ENCODE measurements at regions not wholly inside any gene's neighbourhood (a gene's known extent, or its start where the extent isn't known, plus 50 kb on each side); places are given as distances from the start of the nearest gene placed in this dataset.

DNA sequence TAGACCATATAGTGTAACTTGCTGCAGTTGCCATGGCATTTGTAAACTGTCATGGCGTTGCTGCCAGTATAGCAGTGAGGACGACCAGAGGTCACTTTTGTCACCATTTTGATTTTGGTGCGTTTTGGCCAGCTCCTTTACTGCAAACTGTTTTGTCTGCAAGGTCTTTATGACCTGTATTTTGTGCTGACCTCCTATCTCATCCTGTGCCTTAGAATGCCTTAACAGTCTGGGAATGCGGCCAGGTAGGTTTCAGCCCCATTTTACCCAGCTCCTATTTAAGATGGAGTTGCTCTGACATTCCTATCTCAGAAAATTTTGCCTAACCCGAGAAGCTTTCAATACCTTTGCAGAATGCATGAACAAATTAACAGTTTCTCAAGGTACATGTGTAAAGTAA is 914.4 kb upstream of the ACO1 start:
- no peak for DNase-seq (ENCODE audit: low spot score)

GRCh38 chr9:31471010-31471409 is 913.4 kb upstream of the ACO1 start:
- DNase-seq (ENCODE audit: low spot score), result no peak

- DNase-seq (ENCODE audit: low spot score), result no peak
Measured at GRCh38 chr9:31486630-31487029, 897.8 kb upstream of the ACO1 start.

DNA sequence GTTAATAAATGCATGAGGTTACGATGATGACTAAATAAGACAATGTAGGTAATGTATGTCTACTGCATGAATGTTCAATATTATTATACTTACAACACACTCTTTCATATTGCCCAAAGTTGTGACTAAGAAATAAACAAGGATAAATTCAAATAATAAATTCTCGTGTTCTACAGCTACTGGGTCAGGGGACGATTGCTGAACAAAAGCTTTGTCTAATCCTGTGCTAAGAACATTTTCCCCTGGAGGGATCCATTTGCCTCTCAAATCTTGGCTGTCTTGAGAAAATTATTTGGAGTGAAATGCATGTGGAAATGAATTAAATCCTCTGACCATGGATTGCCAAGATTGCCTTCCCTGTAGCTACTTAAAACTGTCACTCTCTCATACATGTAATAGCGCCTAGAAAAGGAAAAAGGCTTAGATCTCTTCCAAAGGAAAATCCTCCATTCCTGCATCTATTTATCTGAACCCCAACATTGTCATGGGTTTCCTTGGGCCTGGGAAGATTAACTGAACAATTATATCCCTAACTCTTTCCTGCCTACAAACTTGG is 893.8 kb upstream of the ACO1 start:
- no peak for DNase-seq (ENCODE audit: low spot score)

DNA sequence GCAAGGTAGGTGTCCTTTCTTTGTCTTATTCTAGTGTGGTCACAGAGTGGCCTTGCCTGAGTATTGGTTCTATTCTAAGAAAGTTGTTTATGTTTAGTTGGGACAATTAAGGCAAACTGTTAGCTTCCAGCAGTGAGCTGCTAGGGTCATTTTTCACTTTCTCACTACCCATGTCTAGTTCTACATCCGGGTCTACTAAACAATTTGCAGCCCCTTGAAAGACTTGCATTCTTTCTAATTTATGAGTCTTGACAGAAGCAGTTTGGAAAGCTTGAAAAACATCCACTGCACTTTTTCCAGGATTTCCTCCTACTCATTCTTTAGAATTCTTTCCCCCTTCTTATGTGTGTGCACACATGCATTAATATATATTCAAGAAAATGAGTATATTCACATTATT is 892.2 kb upstream of the ACO1 start:
- DNase-seq (ENCODE audit: low spot score), result no peak

GRCh38 chr9:31500422-31500821 is 884.0 kb upstream of the ACO1 start:
- no peak for DNase-seq (ENCODE audit: low spot score)

- peak; percentile 37 for DNase-seq (ENCODE audit: low spot score)
Measured at GRCh38 chr9:31519011-31519410, 865.4 kb upstream of the ACO1 start.

- no peak for DNase-seq (ENCODE audit: low spot score)
Measured at GRCh38 chr9:31519424-31519823, 865.0 kb upstream of the ACO1 start.

DNA sequence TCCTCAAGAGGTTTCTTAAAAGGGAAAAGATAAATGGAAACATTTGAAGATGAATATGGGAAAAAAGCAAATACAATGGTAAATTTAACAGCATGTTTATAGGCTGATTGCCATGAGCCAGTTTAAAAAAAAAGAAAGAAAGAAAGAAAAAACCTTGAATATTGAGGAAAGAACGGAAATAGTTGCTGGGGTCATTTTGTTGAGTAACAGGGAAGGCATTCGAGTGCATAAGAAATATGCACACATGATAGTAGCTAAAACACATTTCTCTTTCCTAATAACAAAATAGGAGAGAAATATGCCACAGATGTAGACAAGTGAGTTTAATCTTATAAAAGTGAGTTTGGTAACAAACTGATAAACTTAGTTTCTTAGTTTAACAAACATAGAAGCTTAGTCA is 864.6 kb upstream of the ACO1 start:
- no peak for DNase-seq (ENCODE audit: low spot score)

- no peak for DNase-seq (ENCODE audit: low spot score)
Measured at GRCh38 chr9:31520301-31521085, 864.0 kb upstream of the ACO1 start.

GRCh38 chr9:31535651-31536050 is 848.8 kb upstream of the ACO1 start:
- no peak for DNase-seq (ENCODE audit: low spot score)

GRCh38 chr9:31536471-31536870 is 848.0 kb upstream of the ACO1 start:
- DNase-seq (ENCODE audit: low spot score), result no peak

- no peak for DNase-seq (ENCODE audit: low spot score)
Measured at GRCh38 chr9:31541721-31542281, 842.6 kb upstream of the ACO1 start.

DNA sequence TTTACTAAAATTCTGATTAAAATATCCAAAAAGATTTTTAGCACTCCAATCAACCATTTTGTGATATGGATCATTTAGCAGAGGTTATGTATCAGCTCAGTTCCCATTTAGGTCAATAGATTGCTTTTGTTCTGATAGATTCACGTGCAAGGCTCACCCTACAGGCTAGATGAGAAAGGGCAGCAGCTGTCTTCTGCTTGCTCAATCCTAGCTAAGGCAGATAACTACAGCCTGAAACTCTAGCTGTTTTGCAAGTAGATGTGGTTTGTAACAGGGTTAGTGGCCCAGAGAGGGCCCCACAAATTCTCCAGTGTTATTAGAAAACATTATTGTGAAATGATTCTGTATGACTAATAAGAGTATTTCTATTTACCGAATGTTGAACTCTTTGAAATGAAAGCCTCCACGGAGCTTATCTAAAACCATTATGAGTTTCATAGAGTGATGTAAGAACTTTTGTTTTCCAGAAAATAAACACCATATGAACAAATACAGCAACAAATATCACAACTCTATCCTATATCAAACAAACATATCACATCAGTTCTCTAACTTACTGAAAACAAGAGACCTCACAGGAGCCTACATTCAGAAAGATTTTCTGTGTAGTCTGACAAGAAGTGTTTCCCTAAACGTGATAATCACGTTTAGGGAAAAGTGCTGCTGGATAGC is 841.9 kb upstream of the ACO1 start:
- peak; percentile 13 for DNase-seq (ENCODE audit: low spot score)

DNA sequence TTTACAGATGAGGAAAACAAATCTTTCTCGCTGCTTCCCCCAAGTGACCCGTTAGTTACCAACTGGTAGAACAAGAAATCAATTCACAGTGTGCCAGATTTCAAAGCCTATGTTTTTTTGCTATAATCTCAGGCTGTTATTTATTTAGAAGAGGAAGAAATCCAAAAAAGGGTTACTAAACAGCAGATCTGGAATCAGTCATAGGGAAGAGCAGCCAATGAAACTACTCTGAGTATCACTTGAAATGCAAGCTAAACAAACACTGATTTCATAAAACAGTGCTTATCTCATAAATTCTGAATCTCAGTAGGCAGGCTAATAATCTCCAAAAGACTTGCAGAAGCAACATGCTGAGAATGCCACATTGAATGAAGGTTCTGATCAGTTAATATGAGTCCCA is 829.5 kb upstream of the ACO1 start:
- DNase-seq (ENCODE audit: low spot score), result no peak

GRCh38 chr9:31556667-31557463 is 827.6 kb upstream of the ACO1 start:
- no peak for DNase-seq (ENCODE audit: low spot score)

GRCh38 chr9:31572190-31572589 is 812.3 kb upstream of the ACO1 start:
- peak; percentile 56 for DNase-seq (ENCODE audit: low spot score)

DNA sequence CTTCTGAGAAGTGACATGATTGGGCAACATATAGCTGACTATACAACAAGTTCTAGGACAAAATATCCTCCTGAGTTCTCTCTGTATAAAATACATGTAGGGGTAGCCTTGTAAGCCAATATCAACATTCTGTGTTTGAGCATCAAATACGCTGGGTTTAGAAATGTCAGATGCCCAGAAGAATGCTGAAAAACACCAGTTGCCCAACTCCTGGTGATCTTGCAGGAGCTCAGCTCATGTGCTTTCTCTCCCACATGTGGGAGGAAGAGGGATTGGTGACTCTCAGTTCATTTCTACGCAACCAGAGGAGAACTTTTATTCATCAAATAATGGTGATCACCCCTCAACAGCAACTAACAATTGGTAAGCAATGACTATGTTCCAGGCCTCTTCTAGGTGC is 810.9 kb upstream of the ACO1 start:
- no peak for DNase-seq (ENCODE audit: low spot score)

GRCh38 chr9:31574006-31574765 is 810.3 kb upstream of the ACO1 start:
- peak; percentile 55 for DNase-seq (ENCODE audit: low spot score)

GRCh38 chr9:31582071-31582470 is 802.4 kb upstream of the ACO1 start:
- no peak for DNase-seq (ENCODE audit: low spot score)

DNA sequence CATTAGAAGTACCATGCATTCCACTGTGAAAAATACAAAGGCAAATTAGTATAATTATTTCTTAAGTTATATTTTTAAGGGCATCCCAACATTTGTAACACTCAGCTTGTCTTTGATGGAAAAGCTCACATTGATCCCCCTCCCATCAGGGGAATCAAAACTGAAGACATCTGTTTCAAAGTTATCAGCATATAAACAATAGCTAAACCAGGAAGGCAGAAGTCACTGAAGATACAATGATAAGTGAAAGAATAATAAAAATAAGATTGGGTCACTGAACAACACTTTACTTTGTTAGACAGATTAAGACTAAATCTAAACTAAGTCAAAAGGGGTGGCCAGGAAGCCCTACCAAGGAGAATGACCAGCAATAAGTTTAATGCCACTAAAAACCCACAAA is 801.9 kb upstream of the ACO1 start:
- no peak for DNase-seq (ENCODE audit: low spot score)

DNA sequence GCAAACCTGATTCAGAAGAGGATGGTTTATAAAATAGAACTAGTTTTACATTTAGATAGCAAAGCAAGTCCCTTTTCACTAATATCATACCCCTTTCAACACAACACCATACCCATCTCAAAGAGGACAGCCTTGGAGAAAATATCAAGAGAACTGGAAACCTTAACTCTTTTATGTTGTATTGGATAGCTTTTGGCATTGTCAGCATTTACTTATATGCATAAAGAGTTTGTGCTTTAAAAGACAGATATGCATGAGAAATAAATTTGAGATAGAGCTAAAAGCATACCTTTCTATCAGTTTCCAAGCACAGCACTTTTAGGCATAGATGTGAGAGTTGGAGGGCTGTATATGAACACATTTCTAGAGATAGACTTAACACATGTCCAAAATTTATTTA is 799.3 kb upstream of the ACO1 start:
- no peak for DNase-seq (ENCODE audit: low spot score)
